ENCODE measurements at regions not wholly inside any gene's neighbourhood (a gene's known extent, or its start where the extent isn't known, plus 50 kb on each side); places are given as distances from the start of the nearest gene placed in this dataset.
A peak's percentile ranks its signal among the peaks of the same experiment; 100 is the strongest.

- no peak for DNase-seq
Observed at GRCh38 chr12:92614001-92614400, 88.8 kb upstream of the PLEKHG7 start.

GRCh38 chr12:92612611-92613010 lies 90.2 kb upstream of the PLEKHG7 start:
- DNase-seq: no peak

GRCh38 chr12:92608151-92609091 lies 94.4 kb upstream of the PLEKHG7 start:
- peak; percentile 35 for DNase-seq

- no peak for DNase-seq
Observed at GRCh38 chr12:92606956-92607355, 95.8 kb upstream of the PLEKHG7 start.

GRCh38 chr12:92605621-92606170 lies 97.1 kb upstream of the PLEKHG7 start:
- DNase-seq: no peak

GRCh38 chr12:92604786-92605185 lies 98.0 kb upstream of the PLEKHG7 start:
- no peak for DNase-seq

GRCh38 chr12:92603741-92604432 lies 98.9 kb upstream of the PLEKHG7 start:
- DNase-seq: no peak

GRCh38 chr12:92602930-92603623 lies 99.7 kb upstream of the PLEKHG7 start:
- no peak for DNase-seq

- DNase-seq: no peak
Observed at GRCh38 chr12:92602476-92602875, 100.3 kb upstream of the PLEKHG7 start.

- no peak for DNase-seq
Observed at GRCh38 chr12:92601680-92602079, 101.1 kb upstream of the PLEKHG7 start.

- no peak for DNase-seq
Observed at GRCh38 chr12:92601176-92601575, 101.6 kb upstream of the PLEKHG7 start.

GRCh38 chr12:92600052-92600451 lies 102.7 kb upstream of the PLEKHG7 start:
- DNase-seq: no peak

GRCh38 chr12:92597997-92598396 lies 104.8 kb upstream of the PLEKHG7 start:
- no peak for DNase-seq

GRCh38 chr12:92597118-92597517 lies 105.7 kb upstream of the PLEKHG7 start:
- DNase-seq: no peak

- no peak for DNase-seq
Observed at GRCh38 chr12:92596383-92596782, 106.4 kb upstream of the PLEKHG7 start.

- DNase-seq: no peak
Observed at GRCh38 chr12:92595663-92596062, 107.1 kb upstream of the PLEKHG7 start.

GRCh38 chr12:92593734-92594402 lies 108.9 kb upstream of the PLEKHG7 start:
- no peak for DNase-seq

- DNase-seq: no peak
Observed at GRCh38 chr12:92585115-92585727, 117.6 kb upstream of the PLEKHG7 start.

- DNase-seq: no peak
Observed at GRCh38 chr12:92583910-92584309, 118.9 kb upstream of the PLEKHG7 start.

- peak; percentile 35 for DNase-seq
Observed at GRCh38 chr12:92582893-92583292, 119.9 kb upstream of the PLEKHG7 start.

GRCh38 chr12:92582475-92582874 lies 120.3 kb upstream of the PLEKHG7 start:
- DNase-seq: no peak

- DNase-seq: no peak
Observed at GRCh38 chr12:92581604-92582003, 121.2 kb upstream of the PLEKHG7 start.

Data from retina (tissue), 1 donor.